ENCODE measurements at regions not wholly inside any gene's neighbourhood (a gene's known extent, or its start where the extent isn't known, plus 50 kb on each side); places are given as distances from the start of the nearest gene placed in this dataset.

DNA sequence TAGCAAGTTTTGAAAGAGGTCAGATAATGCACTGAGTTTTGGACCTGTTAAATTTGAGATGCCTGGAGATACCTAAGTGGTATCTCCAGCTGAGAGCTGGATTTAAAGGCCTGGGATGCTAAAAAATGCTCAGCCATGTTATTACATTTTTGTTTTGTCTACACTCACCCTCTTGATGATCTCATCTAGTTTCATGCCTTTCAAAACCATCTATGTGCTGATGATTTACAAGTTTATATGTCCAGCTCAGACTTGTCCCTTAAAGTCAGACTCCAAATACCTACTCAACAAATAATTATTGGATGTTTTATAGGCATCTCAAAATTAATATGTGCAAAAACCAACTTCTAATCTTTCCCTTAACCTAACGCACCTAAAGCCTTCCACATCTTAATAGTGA lies 103.6 kb upstream of the OR9G4 start:
- no peak overlapping the region for H3K4me3 ChIP-seq (ENCODE audit: control insufficient read depth, low read depth, low read length)
- no peak for DNase-seq (ENCODE audit: low read depth)
- TF ChIP-seq, protein P1, sequence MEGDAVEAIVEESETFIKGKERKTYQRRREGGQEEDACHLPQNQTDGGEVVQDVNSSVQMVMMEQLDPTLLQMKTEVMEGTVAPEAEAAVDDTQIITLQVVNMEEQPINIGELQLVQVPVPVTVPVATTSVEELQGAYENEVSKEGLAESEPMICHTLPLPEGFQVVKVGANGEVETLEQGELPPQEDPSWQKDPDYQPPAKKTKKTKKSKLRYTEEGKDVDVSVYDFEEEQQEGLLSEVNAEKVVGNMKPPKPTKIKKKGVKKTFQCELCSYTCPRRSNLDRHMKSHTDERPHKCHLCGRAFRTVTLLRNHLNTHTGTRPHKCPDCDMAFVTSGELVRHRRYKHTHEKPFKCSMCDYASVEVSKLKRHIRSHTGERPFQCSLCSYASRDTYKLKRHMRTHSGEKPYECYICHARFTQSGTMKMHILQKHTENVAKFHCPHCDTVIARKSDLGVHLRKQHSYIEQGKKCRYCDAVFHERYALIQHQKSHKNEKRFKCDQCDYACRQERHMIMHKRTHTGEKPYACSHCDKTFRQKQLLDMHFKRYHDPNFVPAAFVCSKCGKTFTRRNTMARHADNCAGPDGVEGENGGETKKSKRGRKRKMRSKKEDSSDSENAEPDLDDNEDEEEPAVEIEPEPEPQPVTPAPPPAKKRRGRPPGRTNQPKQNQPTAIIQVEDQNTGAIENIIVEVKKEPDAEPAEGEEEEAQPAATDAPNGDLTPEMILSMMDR (IDR thresholded peaks at IDR 0.05; ENCODE audit: control insufficient read depth, insufficient read depth, low read depth, low read length, missing control alignments), result no peak

DNA sequence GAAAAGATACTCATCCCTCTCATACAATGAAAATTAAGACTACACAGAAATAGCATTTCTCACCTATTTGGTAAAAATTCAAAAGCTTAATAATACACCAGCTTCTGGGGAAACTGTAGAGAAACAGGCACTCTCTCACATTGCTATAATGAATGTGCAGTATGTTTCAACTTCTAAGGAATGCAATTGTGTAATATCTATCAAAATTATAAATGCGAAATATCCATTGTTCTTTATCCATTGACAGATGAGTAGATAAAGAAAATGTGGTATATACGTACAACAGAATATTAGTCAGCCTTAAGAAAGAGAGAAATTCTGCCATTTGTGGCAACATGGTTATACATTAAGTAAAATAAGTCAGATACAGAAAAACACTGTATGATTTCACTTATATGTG lies 101.4 kb upstream of the OR9G4 start:
- no peak for DNase-seq (ENCODE audit: low read depth)
- no peak overlapping the region for H3K4me3 ChIP-seq (ENCODE audit: control insufficient read depth, low read depth, low read length)
- TF ChIP-seq, protein P1 (IDR thresholded peaks at IDR 0.05; ENCODE audit: control insufficient read depth, insufficient read depth, low read depth, low read length, missing control alignments), result no peak

DNA sequence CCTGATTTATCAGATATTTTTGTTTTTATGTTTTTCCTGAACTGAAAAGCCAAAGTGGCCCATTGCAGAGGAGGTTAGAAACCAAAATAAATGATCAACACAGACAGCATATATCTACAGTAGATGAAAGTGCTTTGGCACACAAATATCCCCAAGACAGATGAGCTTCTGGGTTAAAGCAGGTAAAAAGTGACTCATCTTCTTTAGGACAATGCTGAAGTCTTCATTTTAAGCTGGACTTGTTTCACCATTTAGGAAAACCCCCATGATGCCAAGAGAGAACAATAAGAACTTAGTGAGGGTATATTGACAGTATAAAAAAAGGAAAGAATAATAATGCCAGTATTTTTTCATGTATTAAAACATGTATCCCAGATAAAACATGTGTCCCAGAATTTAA lies 100.8 kb upstream of the OR9G4 start:
- TF ChIP-seq, protein P1 (IDR thresholded peaks at IDR 0.05; ENCODE audit: control insufficient read depth, insufficient read depth, low read depth, low read length, missing control alignments), result no peak
- DNase-seq (ENCODE audit: low read depth), result no peak
- no peak overlapping the region for H3K4me3 ChIP-seq (ENCODE audit: control insufficient read depth, low read depth, low read length)

DNA sequence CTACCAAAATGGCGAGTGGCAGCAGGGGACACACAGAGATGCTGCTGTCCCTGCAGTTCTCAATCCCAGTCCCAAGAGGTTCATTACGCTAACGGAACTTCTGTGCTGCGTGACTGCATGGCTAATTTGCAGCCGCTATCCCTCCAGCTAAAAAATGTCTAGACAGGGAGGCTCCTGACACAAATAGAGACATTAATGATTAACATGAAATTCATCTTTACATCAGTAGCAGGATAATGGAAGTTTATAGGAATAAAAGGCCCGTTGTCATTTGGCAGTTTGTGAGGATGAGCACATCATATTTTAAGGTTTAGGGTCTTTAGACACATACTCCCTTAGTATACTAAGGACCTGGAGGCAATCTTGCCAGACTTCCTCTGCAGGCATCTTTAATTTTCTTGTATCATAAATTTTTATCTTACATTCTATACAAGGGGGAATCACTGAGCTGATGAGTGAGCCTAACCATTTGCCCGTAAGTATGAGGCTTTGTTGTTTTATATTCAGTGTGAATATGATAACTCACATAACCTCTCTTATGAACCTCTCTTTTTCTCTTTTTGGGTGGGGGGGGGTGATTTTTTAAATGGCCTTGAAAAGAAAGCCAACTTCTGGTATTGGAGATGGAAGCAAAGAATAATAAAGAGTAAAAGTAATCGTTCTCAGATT lies 99.8 kb upstream of the OR9G4 start:
- TF ChIP-seq, protein P1 (IDR thresholded peaks at IDR 0.05; ENCODE audit: control insufficient read depth, insufficient read depth, low read depth, low read length, missing control alignments), result no peak
- no peak for DNase-seq (ENCODE audit: low read depth)
- no peak overlapping the region for H3K4me3 ChIP-seq (ENCODE audit: control insufficient read depth, low read depth, low read length)

DNA sequence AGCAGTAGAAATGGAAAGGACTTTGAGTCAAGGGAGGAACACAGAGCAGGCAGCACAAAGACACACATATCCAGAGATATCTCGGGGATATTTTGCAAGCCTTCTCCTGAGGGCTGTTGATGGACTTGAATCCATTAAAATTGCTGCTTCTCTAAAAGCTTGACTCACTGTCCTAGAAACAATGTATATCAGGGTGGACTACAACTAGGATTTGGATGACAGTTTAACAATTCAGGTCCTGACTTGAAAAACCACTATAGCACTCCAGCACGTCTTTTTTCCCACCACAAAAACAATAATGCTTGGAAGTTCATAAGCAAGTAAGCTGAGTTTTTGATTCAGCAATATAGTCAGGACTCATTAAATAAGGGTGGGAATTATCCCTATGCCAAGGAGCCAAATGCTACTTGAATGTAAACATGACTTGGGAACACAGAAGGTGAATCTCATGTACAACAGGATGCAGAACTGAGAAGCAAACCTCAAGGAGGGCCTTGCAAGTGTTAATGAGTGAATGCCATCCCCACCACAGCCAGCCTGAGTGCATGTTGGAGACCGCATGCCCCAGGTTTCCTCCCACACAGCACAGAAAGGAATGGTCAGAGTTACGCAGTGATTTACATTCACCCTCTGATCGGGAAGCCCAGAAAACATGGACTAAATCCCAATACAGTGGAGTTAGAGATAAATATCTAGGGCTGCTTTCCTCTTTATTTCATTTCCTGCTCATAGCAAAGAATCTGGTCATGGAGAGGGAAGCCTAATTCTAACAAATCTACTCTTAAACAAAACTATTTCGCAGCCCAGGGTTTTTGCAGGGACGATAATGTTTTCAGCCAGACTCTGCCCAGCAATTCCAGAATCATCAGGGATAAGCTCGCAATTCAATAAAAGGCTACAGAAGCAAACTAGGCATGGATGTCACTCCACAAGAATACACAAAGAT lies 98.4 kb upstream of the OR9G4 start:
- TF ChIP-seq, protein P1 (IDR thresholded peaks at IDR 0.05; ENCODE audit: control insufficient read depth, insufficient read depth, low read depth, low read length, missing control alignments), result no peak
- no peak for DNase-seq (ENCODE audit: low read depth)
- H3K4me3 ChIP-seq (ENCODE audit: control insufficient read depth, low read depth, low read length), result no peak overlapping the region

DNA sequence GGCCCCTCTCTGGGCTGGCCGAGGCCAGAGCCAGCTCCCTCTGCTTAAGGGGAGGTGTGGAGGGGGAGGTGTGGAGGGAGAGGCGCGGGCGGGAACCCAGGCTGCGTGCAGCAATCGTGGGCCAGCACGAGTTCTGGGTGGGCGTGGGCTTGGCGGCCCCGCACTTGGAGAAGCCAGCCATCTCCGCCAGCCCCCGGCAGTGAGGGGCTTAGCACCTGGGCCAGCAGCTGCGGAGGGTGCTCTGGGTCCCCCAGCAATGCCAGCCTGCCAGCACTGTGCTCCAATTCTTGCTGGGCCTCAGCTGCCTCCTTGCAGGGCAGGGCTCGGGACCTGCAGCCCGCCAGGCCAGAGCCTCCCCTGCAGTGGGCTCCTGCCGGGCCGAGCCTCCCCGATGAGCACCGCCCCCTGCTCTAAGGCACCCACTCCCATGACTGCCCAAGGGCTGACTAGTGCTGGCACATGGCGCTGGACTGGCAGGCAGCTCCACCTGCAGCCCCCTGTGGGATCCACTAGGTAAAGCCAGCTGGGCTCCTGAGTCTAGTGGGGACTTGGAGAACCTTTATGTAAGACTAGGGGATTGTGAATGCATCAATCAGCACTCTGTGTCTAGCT lies 96.7 kb upstream of the OR9G4 start:
- TF ChIP-seq, protein P1 (IDR thresholded peaks at IDR 0.05; ENCODE audit: control insufficient read depth, insufficient read depth, low read depth, low read length, missing control alignments), result no peak
- H3K4me3 ChIP-seq (ENCODE audit: control insufficient read depth, low read depth, low read length), result no peak overlapping the region
- DNase-seq (ENCODE audit: low read depth), result no peak
